ENCODE measurements at regions not wholly inside any gene's neighbourhood (a gene's known extent, or its start where the extent isn't known, plus 50 kb on each side); places are given as distances from the start of the nearest gene placed in this dataset.
"Not testable (repeated sequence)": the region's sequence is repeated elsewhere in the genome, so short reads cannot be mapped to it uniquely, and the experiment has no call there.

DNA sequence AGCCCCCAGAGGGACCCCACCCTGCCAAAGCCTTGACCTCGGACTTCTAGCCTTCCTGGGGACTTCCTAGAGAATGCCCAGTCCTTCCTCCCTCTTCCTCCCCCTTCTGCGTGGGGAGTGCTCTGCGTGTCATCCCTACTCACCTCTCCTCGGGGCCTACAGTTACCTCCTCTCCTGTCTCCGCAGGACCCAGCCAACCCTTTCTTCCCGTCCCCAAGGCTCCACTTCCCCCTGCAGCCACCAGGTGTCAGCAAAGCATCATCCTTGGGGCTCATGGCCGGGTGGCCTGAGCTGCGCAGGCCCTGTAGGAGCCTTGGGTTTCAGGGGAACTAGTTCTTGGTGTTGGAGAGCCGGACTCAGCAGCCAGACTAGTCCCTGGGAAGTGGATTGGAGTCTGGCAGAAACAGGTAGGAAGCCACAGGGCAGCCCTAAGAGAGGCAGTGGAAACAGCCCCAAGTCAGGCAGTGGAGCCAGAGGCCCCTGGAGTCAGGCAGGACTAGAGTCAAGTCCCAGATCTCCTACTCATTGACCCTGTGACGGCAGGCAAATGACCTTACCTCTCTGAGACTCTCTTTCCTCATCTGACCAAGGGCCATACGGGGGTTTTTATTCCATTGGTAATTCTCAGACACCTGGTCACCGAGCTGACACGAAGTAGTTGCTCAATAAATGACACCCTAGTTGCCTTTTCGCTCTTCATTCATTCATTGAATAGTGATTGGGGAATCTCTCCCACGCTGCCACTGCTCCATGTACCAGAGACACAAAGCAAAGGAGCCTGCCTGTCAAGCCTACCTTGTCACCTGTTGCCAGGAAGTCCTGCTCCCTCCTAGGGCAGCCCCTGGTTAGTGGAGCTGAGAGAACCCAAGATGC, 101.8 kb upstream of the GRK3 start:
- intact Hi-C loops (cut with DNase I), result loop anchor here in 1 of 2 donors (10.0 kb wide), 1 partner anchor 312 kb away; no protein-coding TSS in a partner anchor
- DNase-seq (ENCODE audit: low spot score), result peak; percentile 94

DNA sequence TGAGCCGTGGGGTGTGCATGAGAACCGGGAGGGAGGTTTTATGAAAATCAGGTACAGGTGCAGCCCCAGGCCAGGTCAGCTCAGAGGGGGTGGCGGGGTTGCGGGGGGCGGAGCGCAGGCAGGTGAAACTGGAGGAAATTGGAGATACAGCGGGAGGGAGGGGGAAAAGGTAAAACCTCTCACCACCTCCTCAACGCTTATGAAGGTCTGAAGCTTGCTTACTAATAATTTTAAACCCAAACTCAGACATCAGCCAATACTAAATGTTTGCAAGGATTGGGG, 101.2 kb upstream of the GRK3 start:
- intact Hi-C loops (cut with DNase I), result loop anchor here in 1 of 2 donors (10.0 kb wide), 1 partner anchor 312 kb away; no protein-coding TSS in a partner anchor
- DNase-seq (ENCODE audit: low spot score), result not testable (repeated sequence)

DNA sequence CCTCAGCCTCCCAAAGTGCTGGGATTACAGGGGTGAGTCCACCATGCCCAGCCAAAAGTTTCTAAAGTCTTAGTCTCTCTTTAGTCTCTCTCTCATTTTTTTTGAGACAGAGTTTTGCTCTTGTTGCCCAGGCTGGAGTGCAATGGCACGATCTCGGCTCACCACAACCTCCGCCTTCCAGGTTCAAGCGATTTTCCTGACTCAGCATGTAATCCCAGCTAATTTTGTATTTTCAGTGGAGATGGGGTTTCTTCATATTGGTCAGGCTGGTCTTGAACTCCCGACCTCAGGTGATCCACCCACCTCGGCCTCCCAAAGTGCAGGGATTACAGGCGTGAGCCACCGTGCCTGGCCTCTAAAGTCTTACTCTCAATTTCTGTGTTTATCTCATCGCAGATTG, 100.1 kb upstream of the GRK3 start:
- intact Hi-C loops (cut with DNase I), result loop anchor here in 1 of 2 donors (10.0 kb wide), 1 partner anchor 310 kb away; no protein-coding TSS in a partner anchor
- DNase-seq (ENCODE audit: low spot score), result not testable (repeated sequence)

DNA sequence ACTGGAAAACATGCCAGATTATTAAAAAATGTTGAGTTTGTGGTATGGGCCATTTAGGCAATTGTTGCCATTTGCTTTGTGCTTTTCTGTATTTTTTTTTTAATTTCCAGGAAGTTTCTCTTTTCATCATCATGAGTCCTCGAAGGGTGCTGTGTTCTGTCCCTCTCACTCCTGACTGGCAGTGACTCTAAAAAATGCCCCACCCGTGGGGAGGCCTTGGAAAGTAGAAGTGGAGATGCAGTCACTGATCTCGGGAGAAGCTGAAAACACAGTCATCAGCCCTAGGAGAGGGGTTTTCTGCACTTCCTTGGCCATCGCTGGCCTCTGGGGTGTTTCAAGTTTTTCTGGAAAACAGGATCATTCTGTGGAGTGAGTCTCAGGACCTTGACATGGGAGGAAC, 98.5 kb upstream of the GRK3 start:
- intact Hi-C loops (cut with DNase I), result loop anchor here in 1 of 2 donors (10.0 kb wide), 1 partner anchor 309 kb away; no protein-coding TSS in a partner anchor
- DNase-seq (ENCODE audit: low spot score), result no peak

DNA sequence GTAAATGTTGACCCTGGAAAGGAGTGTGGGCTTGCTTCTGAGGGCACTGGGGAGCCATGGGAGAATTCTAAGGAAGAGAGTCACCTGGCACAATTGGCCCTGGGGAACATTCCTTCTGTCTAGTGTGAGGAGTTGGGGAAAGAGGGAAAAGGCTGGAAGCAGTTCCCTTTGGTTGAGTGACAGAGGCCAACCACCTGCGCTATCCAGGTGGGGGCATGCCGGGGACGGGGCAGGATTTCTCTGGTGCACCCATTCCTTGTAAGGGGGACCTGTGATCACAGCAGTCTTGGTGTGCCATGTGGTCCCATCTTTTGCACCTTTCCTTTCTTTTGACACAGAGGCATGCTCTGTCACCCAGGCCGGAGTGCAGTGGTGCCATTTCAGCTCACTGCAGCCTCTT, 92.1 kb upstream of the GRK3 start:
- DNase-seq (ENCODE audit: low spot score), result no peak
- intact Hi-C loops (cut with DNase I), result no loop called here

DNA sequence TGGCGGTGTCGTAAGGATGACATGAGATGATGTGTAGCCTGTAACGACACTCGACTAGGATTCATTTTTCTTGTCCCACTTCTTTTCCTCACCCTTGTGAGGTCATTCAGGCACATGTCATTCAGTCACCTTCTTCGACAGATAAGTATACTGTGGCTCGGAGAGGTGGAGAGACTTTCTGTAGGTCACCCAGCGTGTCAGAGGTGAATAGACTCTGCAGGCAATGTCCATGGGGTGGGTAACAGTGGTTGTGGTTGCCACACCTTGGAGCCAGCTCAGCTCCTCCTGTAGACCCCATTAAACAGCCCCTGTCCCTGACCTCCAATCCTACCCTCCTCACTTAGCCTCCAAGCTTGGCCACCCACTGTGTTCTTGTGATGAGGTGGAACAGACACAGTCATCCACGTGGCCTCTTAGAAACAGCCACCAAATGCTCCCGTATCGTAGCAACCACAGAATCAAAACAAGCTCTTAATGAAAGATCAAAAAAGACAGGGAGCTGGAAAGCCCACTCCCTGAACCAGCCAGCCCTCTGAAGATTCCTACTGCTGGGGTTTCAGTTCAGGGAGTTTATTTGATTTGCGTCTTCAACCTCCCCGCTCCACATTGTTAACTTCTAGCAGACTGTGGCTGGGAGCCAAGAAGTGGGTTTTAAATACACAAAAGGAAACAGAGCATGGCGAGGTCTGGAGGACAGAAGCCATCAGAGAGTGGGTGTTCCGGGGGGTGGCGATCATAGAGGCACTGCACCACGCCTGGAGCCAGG, 89.0 kb upstream of the GRK3 start:
- intact Hi-C loops (cut with DNase I), result no loop called here
- DNase-seq (ENCODE audit: low spot score), result no peak

DNA sequence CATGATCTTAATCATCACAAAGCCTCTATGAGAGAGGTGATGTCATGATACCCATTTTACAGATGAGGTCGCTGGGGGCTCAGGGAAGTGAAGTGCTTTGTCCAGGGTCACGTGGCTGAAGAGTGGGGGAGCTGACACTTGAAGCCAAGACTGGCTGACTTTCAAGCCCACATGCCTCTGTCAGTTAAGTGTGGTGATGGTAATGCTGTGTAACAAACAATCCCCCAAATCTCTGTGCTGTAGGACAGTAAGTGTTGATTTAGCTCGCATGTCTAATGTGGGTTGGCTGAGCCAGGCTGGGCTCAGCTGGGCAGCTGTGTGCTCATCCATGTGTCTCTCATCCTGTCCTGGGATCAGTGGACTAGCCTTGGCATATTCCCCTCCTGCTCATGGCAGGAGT, 87.1 kb upstream of the GRK3 start:
- no peak for DNase-seq (ENCODE audit: low spot score)
- intact Hi-C loops (cut with DNase I), result no loop called here

DNA sequence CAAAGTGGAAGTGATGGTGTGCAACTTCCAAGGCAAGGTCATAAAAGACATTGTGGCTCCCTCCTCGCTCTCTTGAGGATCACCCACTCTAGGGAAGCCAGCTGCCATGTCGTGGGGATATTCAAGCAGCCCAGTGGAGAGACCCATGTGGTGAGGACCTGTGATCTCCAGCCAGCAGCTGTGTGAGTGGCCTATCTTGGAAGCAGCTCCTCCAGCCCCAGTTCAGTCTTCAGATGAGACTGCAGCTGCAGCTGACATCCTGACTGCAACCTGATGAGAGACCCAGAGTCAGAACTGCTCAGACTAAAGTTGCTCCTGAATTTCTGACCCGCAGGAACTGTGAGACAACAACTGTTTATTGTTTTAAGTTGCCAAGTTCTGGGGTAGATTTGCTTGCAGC, 86.4 kb upstream of the GRK3 start:
- DNase-seq (ENCODE audit: low spot score), result no peak
- intact Hi-C loops (cut with DNase I), result no loop called here

DNA sequence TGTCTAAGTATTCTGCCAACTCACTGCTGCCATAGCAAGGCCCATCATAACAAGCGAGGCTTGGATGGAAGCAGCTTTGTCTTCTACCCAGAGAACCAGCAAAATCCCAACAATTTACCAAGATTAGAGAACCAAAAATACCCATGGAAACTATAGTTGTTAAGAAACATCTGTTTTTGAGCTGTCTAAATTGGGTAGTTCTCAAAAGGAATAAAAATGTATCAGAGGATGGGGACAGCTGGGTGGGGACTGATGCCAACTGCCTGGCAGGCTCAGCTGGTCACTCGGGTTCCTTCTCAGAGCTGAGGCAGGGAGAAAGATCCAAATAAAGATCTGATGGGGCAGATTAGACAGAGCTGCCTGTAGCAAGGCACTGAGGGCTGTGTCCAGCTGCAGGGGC, 85.9 kb upstream of the GRK3 start:
- intact Hi-C loops (cut with DNase I), result no loop called here
- no peak for DNase-seq (ENCODE audit: low spot score)

DNA sequence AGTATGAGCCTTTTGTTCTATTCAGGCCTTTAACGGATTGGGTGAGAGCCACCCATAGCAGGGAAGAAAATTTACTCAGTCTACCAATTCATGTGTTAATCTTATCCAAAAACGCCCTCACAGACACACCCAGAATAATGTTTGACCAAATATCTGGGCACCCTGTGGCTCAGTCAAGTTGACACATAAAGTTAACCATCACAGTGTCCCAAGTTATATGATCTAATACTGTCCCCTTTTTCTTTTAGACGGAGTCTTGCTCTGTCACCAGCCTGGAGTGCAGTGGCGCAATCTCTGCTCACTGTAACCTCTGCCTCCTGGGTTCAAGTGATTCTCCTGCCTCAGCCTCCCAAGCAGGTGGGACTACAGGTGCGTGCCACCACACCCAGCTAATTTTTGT, 83.6 kb upstream of the GRK3 start:
- not testable (repeated sequence) for DNase-seq (ENCODE audit: low spot score)

DNA sequence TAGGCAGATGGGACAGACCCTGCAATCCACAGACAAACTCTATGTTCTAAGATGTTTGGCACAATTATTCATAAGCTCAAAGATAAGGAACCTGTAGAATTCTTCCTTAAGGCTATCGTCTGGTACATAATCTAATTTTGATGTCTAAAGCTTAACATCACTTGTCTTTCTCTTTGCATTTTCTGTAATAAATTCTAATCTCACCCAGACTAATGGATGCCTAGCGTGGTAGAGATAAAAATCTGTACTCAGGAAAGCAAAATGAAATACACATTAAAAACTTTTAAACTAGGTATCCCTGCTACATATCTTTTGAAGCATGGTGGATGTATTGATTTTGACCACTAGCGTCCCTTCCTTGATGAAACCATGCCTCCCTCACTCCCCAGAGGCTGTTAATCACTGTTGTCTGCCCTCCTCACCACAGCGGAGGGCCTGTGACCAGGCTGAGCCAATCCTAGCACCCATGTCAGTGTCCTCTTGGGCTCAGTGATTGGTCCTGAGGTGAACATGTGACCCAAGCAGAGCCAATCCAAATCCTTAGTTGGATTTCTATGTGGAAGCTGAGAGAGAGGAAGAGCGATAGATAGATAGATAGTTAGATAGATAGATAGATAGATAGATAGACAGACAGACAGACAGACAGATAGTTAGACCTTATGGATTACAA, 82.2 kb upstream of the GRK3 start:
- intact Hi-C loops (cut with DNase I), result no loop called here
- DNase-seq (ENCODE audit: low spot score), result no peak

More for the DNA sequence above, 83.6 kb upstream of the GRK3 start:
- intact Hi-C loops (cut with DNase I), result not testable (repeated sequence)

DNA sequence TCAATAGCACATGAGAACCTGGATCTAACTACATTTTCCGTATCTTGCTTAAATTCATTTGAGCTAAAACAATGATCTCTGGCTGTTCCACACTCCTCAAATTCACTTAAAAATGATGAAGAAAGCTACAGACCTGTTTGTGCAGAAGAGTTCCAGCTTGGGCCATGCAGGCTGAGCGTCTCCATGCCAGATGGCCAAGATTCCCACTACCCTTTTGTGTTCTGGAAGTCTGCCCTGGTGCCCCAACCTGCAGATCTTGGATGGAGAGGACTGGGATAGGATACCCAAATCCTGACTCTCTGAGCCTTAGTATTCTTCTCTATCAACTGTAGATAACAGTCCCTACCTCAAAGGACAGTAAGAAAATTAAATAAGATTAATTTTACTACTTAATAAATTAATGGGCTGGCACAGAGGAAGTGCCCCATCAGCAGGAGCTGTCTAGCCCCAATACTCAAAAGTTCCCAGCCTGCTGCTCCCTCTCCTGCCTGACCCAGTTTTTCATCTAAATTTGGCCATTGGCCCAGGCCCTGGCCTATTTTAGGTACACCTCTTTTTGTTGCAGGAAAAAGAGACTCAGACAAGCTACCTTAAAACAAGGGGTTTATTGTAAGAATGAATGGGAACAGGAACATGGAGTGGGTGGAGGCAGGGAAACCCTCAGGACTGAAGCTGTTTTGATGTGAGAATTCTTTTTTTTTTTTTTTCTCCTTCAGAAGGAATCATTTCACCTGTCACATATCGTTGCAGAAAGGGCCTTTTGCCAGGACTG, 81.4 kb upstream of the GRK3 start:
- DNase-seq (ENCODE audit: low spot score), result no peak
- intact Hi-C loops (cut with DNase I), result no loop called here

DNA sequence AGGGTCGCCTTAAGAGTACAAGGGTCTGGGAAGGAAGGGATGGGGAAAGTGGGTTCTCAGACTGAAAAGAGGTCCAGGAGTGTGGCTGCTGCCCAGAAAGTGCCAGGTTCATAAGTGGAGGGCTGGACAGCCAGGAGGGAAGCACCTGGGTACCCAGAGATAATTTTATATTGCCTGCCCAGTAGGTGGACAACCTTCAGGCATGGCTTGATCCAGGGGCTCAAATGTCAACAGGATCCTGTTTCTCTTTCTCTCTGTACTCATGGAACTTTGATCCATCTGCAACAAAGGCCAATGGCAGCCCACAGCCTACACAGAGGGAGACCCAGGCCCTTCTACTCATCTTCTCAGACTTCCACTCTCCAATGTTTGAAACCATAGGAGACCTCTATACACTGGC, 80.5 kb upstream of the GRK3 start:
- DNase-seq (ENCODE audit: low spot score), result no peak
- intact Hi-C loops (cut with DNase I), result no loop called here

DNA sequence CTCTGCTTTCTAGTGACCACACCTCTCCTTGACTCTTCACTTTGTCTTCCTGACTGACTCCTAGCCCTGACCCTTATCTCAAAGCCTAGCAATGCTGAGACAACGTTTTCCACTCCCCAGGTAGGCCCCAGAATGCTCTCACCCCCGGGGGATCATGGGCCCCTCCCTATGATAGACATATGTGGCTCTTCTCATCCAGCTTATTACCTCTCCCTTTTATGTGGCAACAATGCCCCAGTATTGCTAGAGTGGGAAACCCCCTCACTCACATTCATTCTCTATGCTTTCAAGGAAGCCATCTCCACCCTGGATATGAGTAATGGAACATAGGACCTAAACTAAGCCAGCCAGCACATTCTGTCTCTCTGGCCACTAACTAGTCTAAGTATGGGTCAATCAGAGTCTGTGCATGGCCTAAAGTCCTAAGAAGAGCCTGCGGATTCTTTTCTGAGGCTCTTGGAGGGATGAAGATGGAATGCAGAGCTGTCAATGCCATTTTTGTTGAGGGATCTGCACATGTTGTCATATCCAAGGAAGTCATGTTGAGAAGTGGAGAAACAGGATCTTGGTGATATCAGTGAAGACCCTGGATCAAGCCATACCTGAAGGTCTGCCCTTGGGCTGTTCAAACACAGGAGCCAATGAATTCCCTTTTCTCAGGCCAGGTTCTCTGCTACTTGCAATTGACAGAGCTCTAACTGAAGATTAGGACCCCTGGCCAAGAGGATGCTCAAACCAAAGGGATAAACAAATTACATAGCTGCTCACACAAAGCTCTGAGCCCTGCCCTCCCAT, 79.8 kb upstream of the GRK3 start:
- DNase-seq (ENCODE audit: low spot score), result no peak
- intact Hi-C loops (cut with DNase I), result loop anchor here in 1 of 2 donors (5.0 kb wide), 1 partner anchor 938 kb away; no protein-coding TSS in a partner anchor

DNA sequence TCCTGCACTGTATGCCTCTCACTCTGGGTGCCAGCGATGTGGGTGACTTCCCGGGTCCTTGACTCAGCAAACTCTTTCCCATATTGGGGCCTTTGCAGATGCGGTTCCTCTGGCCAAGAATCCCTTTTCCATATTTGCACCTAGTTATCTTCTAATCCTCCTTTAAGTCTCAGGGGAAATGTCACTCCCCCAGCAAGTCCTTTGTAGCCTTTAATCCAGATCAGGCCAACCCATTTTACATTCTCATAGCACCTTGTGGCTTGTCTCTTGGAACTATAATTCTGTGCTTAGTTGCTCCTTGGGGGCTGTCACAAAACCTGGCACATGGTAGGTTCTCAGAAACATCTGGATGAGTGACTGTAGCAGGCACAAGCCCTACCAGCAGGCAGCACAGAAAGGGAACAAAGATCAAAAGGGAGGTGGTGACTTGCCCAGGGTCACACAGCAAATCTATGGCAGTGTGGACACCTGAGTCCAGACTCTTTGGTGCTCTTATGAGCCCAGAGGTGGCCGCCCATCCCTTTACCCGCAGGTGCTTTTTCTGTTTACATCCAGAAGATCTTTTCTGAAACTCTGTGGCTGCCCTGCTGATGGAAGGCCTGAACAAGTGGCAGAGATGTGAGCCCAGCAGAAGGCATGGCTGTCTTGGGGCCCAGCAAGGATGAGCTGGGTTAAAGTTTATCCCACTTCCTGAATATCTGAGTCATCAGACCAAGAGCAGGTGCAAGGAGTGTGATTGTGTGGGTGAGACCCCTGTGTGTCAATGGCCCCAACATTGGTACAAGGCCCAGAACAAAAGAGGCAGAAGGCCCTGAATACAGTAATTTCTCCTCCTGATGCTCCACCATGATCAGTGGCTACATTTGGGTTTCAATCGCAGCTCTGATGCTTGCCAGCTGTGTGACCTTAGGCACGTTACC, 78.6 kb upstream of the GRK3 start:
- DNase-seq (ENCODE audit: low spot score), result no peak
- intact Hi-C loops (cut with DNase I), result loop anchor here in 1 of 2 donors (5.0 kb wide), 1 partner anchor 936 kb away; no protein-coding TSS in a partner anchor

DNA sequence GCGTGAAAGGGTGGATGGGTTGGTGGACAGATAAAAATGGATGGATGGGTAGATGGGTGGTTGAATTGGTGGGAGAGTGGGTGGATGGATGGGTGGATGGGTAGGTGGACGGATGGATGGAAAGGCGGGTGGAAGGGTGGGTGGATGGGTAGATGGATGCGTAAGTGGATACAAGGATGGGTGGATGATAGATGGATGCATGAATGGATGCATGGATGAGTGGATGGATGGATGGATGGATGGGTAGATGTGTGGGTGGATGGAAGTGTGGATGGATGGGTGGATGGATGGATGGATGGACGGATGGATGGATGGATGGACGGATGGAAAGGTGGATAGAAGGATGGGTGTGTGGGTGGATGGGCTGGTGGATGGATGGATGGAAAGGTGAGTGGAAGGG, 77.0 kb upstream of the GRK3 start:
- intact Hi-C loops (cut with DNase I), result loop anchor here in 1 of 2 donors (5.0 kb wide), 1 partner anchor 935 kb away; no protein-coding TSS in a partner anchor

More for the DNA sequence above, 77.0 kb upstream of the GRK3 start:
- no peak for DNase-seq (ENCODE audit: low spot score)

All from posterior vena cava (tissue), 2 donors.